ENCODE measurements at regions not wholly inside any gene's neighbourhood (a gene's known extent, or its start where the extent isn't known, plus 50 kb on each side); places are given as distances from the start of the nearest gene placed in this dataset.

- Histone ChIP-seq H3K27me3 (ENCODE audit: control insufficient read depth, insufficient read depth, low read length) (no peaks in the 10 kb centered on the region), H3K9me3 (ENCODE audit: control insufficient read depth, insufficient read depth, low read length) (no peaks in the 10 kb centered on the region), H3K4me1 (ENCODE audit: control insufficient read depth, insufficient read depth, low read length) (no peaks in the 10 kb centered on the region), H3K27ac (ENCODE audit: low read depth, low read length) (no peak overlapping the region), H3K36me3 (ENCODE audit: control insufficient read depth, insufficient read depth, low read length) (no peaks in the 10 kb centered on the region), H3K4me3 (ENCODE audit: low read depth, low read length) (no peak overlapping the region)
- no peak for DNase-seq (ENCODE audit: low read depth in 4 of 6, low spot score in 6 of 6)
Measured at GRCh38 chr3:102972350-102972749, 537.5 kb downstream of the ZPLD1 start.

- no peaks in the 10 kb centered on the region for H3K4me1 ChIP-seq (ENCODE audit: control insufficient read depth, insufficient read depth, low read length)
- no peak for DNase-seq (ENCODE audit: low read depth in 4 of 6, low spot score in 6 of 6)
- no peaks in the 10 kb centered on the region for H3K9me3 ChIP-seq (ENCODE audit: control insufficient read depth, insufficient read depth, low read length)
- WGBS (ENCODE audit: insufficient coverage), result no CpG with 5 or more reads among the region's 2 CpGs
- H3K36me3 ChIP-seq (ENCODE audit: control insufficient read depth, insufficient read depth, low read length), result no peaks in the 10 kb centered on the region
- H3K4me3 ChIP-seq (ENCODE audit: low read depth, low read length), result no peak overlapping the region
- no peaks in the 10 kb centered on the region for H3K27me3 ChIP-seq (ENCODE audit: control insufficient read depth, insufficient read depth, low read length)
- H3K27ac ChIP-seq (ENCODE audit: low read depth, low read length), result no peak overlapping the region
Measured at GRCh38 chr3:102974333-102974732, 539.5 kb downstream of the ZPLD1 start.

- no peaks in the 10 kb centered on the region for H3K27me3 ChIP-seq (ENCODE audit: control insufficient read depth, insufficient read depth, low read length)
- H3K36me3 ChIP-seq (ENCODE audit: control insufficient read depth, insufficient read depth, low read length), result no peaks in the 10 kb centered on the region
- peaks cover 4% of the 10 kb centered on the region for H3K4me1 ChIP-seq (ENCODE audit: control insufficient read depth, insufficient read depth, low read length)
- H3K4me3 ChIP-seq (ENCODE audit: low read depth, low read length), result no peak overlapping the region
- DNase-seq (ENCODE audit: low read depth in 4 of 6, low spot score in 6 of 6), result no peak
- H3K9me3 ChIP-seq (ENCODE audit: control insufficient read depth, insufficient read depth, low read length), result no peaks in the 10 kb centered on the region
- no peak overlapping the region for H3K27ac ChIP-seq (ENCODE audit: low read depth, low read length)
Measured at GRCh38 chr3:102979191-102979590, 544.4 kb downstream of the ZPLD1 start.

GRCh38 chr3:102979682-102980354 lies 545.0 kb downstream of the ZPLD1 start:
- Histone ChIP-seq H3K4me1 (ENCODE audit: control insufficient read depth, insufficient read depth, low read length) (peaks cover 4% of the 10 kb centered on the region), H3K4me3 (ENCODE audit: low read depth, low read length) (no peak overlapping the region), H3K9me3 (ENCODE audit: control insufficient read depth, insufficient read depth, low read length) (no peaks in the 10 kb centered on the region), H3K27me3 (ENCODE audit: control insufficient read depth, insufficient read depth, low read length) (no peaks in the 10 kb centered on the region), H3K36me3 (ENCODE audit: control insufficient read depth, insufficient read depth, low read length) (no peaks in the 10 kb centered on the region), H3K27ac (ENCODE audit: low read depth, low read length) (peak overlapping the region; percentile 49)
- WGBS (ENCODE audit: insufficient coverage), result 23% methylated on average over 3 of the region's 4 CpGs
- peak; percentile 10 to 91 (median 46) for DNase-seq (ENCODE audit: low read depth in 4 of 6, low spot score in 6 of 6)

GRCh38 chr3:102980355-102980696 lies 545.5 kb downstream of the ZPLD1 start:
- WGBS (ENCODE audit: insufficient coverage), result no CpG with 5 or more reads among the region's 1 CpG
- peak in 2 of 6 donors; percentile 0 to 11 for DNase-seq (ENCODE audit: low read depth in 4 of 6, low spot score in 6 of 6)
- H3K27ac ChIP-seq (ENCODE audit: low read depth, low read length), result peak overlapping the region; percentile 49
- H3K4me3 ChIP-seq (ENCODE audit: low read depth, low read length), result no peak overlapping the region
- no peaks in the 10 kb centered on the region for H3K36me3 ChIP-seq (ENCODE audit: control insufficient read depth, insufficient read depth, low read length)
- no peaks in the 10 kb centered on the region for H3K9me3 ChIP-seq (ENCODE audit: control insufficient read depth, insufficient read depth, low read length)
- peaks cover 4% of the 10 kb centered on the region for H3K4me1 ChIP-seq (ENCODE audit: control insufficient read depth, insufficient read depth, low read length)
- H3K27me3 ChIP-seq (ENCODE audit: control insufficient read depth, insufficient read depth, low read length), result no peaks in the 10 kb centered on the region

GRCh38 chr3:103002425-103003176 lies 567.8 kb downstream of the ZPLD1 start:
- Histone ChIP-seq H3K36me3 (ENCODE audit: control insufficient read depth, insufficient read depth, low read length) (no peaks in the 10 kb centered on the region), H3K4me1 (ENCODE audit: control insufficient read depth, insufficient read depth, low read length) (no peaks in the 10 kb centered on the region), H3K27me3 (ENCODE audit: control insufficient read depth, insufficient read depth, low read length) (no peaks in the 10 kb centered on the region), H3K27ac (ENCODE audit: low read depth, low read length) (no peak overlapping the region), H3K9me3 (ENCODE audit: control insufficient read depth, insufficient read depth, low read length) (no peaks in the 10 kb centered on the region), H3K4me3 (ENCODE audit: low read depth, low read length) (no peak overlapping the region)
- 82% methylated on average over 3 of the region's 6 CpGs for WGBS (ENCODE audit: insufficient coverage)
- DNase-seq (ENCODE audit: low read depth in 4 of 6, low spot score in 6 of 6), result peak in 1 of 6 donors; percentile 34

GRCh38 chr3:103006526-103007183 lies 571.8 kb downstream of the ZPLD1 start:
- no peak for DNase-seq (ENCODE audit: low read depth in 4 of 6, low spot score in 6 of 6)
- WGBS (ENCODE audit: insufficient coverage), result 93% methylated on average over 2 of the region's 4 CpGs
- Histone ChIP-seq H3K9me3 (ENCODE audit: control insufficient read depth, insufficient read depth, low read length) (no peaks in the 10 kb centered on the region), H3K27ac (ENCODE audit: low read depth, low read length) (no peak overlapping the region), H3K4me1 (ENCODE audit: control insufficient read depth, insufficient read depth, low read length) (no peaks in the 10 kb centered on the region), H3K4me3 (ENCODE audit: low read depth, low read length) (no peak overlapping the region), H3K27me3 (ENCODE audit: control insufficient read depth, insufficient read depth, low read length) (no peaks in the 10 kb centered on the region), H3K36me3 (ENCODE audit: control insufficient read depth, insufficient read depth, low read length) (no peaks in the 10 kb centered on the region)

GRCh38 chr3:103009609-103010008 lies 574.8 kb downstream of the ZPLD1 start:
- no peaks in the 10 kb centered on the region for H3K9me3 ChIP-seq (ENCODE audit: control insufficient read depth, insufficient read depth, low read length)
- DNase-seq (ENCODE audit: low read depth in 4 of 6, low spot score in 6 of 6), result no peak
- no peak overlapping the region for H3K27ac ChIP-seq (ENCODE audit: low read depth, low read length)
- no peaks in the 10 kb centered on the region for H3K27me3 ChIP-seq (ENCODE audit: control insufficient read depth, insufficient read depth, low read length)
- no peaks in the 10 kb centered on the region for H3K4me1 ChIP-seq (ENCODE audit: control insufficient read depth, insufficient read depth, low read length)
- no peaks in the 10 kb centered on the region for H3K36me3 ChIP-seq (ENCODE audit: control insufficient read depth, insufficient read depth, low read length)
- H3K4me3 ChIP-seq (ENCODE audit: low read depth, low read length), result no peak overlapping the region

GRCh38 chr3:103025880-103026279 lies 591.1 kb downstream of the ZPLD1 start:
- Histone ChIP-seq H3K27ac (ENCODE audit: low read depth, low read length) (no peak overlapping the region), H3K36me3 (ENCODE audit: control insufficient read depth, insufficient read depth, low read length) (no peaks in the 10 kb centered on the region), H3K9me3 (ENCODE audit: control insufficient read depth, insufficient read depth, low read length) (no peaks in the 10 kb centered on the region), H3K4me1 (ENCODE audit: control insufficient read depth, insufficient read depth, low read length) (no peaks in the 10 kb centered on the region), H3K4me3 (ENCODE audit: low read depth, low read length) (no peak overlapping the region), H3K27me3 (ENCODE audit: control insufficient read depth, insufficient read depth, low read length) (no peaks in the 10 kb centered on the region)
- no peak for DNase-seq (ENCODE audit: low read depth in 4 of 6, low spot score in 6 of 6)

GRCh38 chr3:103033841-103034240 lies 599.0 kb downstream of the ZPLD1 start:
- H3K9me3 ChIP-seq (ENCODE audit: control insufficient read depth, insufficient read depth, low read length), result no peaks in the 10 kb centered on the region
- WGBS (ENCODE audit: insufficient coverage), result no CpG with 5 or more reads among the region's 2 CpGs
- no peak for DNase-seq (ENCODE audit: low read depth in 4 of 6, low spot score in 6 of 6)
- no peaks in the 10 kb centered on the region for H3K36me3 ChIP-seq (ENCODE audit: control insufficient read depth, insufficient read depth, low read length)
- H3K4me1 ChIP-seq (ENCODE audit: control insufficient read depth, insufficient read depth, low read length), result no peaks in the 10 kb centered on the region
- no peak overlapping the region for H3K27ac ChIP-seq (ENCODE audit: low read depth, low read length)
- no peak overlapping the region for H3K4me3 ChIP-seq (ENCODE audit: low read depth, low read length)
- H3K27me3 ChIP-seq (ENCODE audit: control insufficient read depth, insufficient read depth, low read length), result no peaks in the 10 kb centered on the region
